ENCODE measurements at regions not wholly inside any gene's neighbourhood (a gene's known extent, or its start where the extent isn't known, plus 50 kb on each side); places are given as distances from the start of the nearest gene placed in this dataset.

DNA sequence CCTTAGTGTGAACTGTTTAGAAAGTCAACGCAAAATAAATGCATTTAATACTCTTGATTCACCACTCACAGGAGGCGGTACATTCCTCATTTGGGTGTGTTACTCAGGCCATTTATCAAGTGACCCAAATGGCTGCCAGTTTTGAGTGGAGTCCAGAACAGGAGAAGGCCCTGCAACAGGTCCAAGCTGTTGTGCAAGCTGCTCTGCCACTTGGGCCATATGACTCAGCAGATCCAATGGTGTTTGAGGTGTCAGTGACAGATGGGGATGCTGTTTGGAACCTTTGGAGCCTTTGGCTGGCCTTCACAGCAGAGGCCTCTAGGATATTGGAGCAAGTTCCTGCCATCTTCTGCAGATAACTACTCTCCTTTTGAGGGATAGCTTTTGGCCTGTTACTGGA lies 609.2 kb downstream of the KCNT2 start:
- no peak for DNase-seq

DNA sequence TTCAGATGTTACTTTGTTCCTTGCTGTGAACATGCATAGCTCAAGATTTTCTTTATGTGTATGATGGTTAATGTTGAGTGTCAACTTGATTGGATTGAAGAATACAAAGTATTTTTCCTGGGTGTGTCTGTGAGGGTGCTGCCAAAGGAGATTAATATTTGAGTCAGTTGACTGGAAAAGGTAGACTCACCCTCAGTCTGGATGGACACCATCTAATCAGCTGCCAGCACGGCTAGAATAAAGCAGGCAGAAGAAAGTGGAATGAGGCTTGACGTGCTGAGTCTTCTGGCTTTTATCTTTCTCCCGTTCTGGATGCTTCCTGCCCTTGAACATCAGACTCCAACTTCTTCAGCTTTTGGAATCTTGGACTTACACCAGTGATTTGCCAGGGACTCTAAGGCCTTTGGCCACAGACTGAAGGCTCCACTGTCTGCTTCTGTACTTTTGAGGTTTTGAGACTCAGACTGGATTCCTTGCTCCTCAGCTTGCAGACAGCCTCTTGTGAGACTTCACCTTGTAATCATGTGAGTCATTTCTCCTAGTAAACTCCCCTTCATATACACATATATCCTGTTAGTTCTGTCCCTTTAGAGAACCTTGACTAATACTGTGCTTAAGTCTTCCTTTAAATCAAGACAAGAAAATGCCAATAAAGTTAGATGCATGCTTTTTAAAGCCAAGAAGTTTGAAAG lies 626.6 kb downstream of the KCNT2 start:
- no peak for DNase-seq

DNA sequence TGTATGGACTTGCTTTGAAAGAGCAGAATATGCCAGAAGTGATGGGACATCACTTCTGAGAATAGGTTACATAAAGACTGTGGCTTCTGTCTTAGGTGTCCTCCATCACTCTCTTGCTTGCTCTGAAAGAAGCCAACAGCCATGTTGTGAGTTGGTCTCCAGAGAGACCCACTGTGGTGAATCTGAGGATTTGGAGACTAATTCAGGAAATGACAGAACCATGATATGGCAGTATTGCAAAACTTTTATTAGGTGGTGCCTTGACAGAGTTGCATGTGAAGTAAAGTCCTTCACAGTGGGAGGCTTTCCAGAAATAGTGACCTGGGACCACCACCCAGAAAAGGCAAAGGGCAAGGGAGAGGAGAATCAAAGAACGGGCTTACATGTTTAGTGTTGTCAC lies 628.6 kb downstream of the KCNT2 start:
- no peak for DNase-seq

DNA sequence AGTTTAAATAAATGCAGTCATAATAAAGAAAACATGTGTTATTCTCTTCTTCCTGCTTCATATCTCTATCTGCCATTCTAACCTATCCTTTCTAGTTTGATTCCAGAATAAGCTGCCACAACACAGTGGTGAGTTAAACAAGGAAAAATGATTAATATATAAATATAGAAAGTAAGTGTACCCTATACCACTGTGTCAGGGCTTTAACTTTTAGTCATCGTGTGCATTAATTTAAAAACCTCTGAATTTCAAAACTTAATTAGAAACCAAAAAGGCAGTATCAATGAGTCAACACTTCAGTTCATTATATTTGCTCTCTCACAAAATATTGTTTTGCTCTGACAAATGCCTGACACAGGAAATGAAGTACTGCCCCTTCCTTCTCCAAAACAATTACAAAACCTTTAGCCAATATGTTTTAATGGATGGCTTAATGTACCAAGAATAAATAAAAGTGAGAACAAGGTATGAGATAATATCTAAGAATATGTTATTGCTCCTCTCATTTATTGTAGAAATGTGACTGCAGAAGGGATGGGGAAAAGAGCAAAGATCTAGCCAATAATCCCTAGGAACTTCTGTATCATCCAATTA lies 634.8 kb downstream of the KCNT2 start:
- DNase-seq: no peak

DNA sequence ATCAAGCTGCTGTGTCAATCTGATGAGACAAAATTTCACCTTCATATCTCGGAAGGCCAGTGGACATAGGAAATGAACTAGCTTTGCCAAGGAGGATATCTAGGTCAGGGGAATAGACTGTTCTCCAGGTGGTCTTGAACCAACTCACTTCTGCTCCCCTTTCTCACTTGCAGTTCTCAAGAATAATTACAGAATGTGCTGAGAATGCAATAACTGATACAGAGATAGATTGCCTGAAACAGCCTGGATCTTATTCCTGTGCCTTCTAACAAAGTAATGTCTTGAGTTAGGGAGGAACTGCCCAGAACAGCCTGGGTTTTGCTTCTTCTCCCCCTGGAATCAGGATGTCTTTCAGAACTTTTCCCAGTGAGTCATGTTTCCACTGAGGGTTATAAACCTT lies 636.7 kb downstream of the KCNT2 start:
- no peak for DNase-seq

DNA sequence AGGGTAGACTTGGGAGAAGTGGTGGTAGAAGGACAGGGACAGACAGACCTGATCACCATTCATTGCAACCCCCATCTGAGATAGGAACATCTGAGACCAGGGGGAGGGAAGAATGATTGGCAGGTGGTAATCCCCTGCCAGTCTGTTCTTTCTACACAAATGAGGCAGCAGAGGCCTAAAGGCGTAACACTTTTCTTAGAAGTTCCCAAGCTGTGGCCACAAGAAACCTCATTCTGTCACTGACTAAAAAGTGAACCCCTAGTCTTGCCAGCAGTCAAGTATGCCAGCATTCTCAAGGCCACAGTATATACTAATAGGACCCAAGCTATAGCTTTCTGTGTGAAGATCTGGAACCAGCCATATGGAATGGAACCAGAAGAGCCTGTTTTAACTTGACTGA lies 638.0 kb downstream of the KCNT2 start:
- DNase-seq: no peak

DNA sequence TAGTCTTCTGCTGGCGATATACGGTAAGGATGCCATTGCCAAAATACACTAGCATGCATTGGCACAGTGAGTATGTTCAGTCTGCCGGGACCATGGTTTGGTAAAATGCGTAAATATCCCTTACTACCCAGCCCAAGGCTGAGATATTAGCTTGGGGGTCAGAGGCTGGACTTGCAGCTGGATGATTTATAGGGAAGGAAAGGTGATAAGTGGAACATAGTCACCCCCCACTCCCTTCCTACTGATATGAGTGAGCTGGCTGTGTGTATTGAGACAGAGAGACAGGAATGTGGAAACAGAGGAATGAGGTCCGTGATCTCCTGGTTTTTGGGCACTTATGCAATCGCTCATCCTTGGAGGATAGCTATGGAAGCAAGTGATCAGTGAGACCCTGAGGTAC lies 642.8 kb downstream of the KCNT2 start:
- no peak for DNase-seq

DNA sequence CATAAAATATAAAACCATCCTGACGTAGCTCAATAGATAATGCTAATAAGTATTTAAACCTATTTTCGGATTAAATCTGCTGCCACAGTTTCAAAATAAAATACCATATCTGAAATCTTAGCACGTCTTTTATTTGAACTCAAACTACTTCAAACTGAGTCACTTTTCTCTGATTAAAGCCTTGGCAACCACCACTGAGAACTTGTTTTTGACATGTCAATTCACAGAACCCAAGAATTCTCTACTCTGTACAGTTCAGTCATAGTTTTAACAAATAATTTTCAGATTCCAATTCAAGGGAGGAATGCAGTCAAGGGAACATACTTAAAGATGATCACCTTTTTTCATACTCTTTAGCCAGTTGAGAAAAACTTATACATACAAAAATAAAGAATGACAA lies 643.2 kb downstream of the KCNT2 start:
- no peak for DNase-seq

DNA sequence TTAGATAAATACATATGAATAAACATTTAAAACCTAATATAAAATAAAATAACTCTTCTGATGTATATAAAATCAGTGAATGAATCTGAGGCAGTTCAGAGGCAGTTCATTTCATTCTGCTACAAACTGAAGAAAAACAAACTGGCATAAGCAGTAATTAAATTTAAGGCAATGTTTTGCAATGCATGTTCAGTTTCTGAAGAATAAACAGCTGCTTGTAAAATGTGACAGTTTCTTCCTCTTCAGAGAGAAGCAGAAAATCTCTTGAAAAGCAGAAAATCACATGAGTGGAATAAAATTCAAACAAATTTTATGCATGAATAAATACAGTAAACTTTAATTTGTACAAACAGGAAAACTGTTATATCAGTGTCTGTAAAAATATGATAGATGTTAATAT lies 643.7 kb downstream of the KCNT2 start:
- no peak for DNase-seq

DNA sequence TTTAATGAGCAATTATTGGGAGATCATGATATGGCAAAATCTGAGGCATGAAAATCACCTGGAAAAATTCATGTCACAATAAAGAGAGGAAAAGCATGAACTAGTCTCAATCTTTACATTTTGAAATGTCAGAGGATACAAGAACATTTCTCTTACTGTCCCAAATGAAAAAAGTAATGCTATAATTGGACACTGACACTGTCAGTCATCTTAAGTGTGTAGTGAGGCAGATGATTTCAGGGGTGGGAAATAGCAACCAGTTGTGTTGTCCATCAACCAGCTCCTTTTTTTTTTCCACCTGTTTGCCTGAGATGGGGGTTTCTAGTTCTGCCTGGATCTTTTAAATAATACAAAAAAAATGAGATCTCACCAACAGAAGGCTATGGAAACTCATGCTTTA lies 646.2 kb downstream of the KCNT2 start:
- no peak for DNase-seq

DNA sequence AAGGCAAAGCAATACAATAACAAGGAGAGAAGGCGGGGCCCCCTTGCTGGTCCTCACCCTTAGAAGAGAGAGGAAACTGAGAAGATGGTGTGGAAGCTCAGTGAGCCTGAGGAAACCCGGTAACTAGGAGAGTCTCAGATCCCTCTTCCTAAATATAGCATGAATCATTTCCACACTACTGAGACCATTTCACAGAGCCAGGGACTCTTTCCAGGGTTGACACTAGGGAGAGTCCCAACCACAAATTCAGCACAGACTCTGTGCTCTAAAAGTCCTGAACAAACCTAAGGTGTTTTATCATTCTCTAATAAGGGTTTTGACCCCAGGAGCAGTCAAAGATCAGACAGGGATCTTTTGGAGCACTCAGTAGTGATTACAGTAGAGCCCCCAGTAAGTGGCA lies 647.7 kb downstream of the KCNT2 start:
- no peak for DNase-seq

DNA sequence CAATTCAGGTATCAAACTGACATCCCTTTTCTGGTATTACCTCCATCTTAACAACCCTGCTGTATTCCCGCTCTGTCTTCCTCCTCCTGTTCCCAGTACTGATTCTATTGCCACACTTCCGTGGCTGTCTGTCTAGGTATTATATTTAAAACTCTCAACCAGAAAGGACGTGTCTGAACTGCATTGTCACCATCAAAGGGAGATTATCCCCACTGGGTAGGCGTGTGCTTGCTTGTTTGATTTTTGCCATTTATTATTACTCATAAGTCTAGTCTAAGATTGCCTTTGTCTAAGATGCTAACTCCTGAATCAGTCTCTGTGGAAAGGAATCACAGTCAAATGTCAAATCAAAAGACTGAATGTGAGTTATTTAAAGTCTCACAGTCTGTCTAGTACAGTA lies 650.1 kb downstream of the KCNT2 start:
- no peak for DNase-seq

DNA sequence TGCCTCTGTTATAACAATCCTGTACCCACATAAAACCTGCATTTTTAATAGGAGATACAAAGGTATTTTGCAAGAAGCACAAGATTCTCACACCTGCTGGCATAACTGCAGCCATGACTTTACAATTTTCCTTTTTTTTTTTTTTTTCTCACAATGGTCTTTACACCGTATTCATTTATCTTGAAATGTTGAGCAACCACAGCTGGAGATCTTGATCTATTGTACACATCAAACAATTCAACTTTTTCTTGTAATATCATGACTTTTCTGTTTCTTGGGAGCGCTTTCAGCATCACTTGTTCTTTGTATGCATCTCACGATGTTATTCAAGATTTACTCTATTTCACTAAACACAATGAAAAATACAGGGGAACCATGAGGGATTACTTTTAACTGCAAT lies 651.4 kb downstream of the KCNT2 start:
- DNase-seq: no peak

DNA sequence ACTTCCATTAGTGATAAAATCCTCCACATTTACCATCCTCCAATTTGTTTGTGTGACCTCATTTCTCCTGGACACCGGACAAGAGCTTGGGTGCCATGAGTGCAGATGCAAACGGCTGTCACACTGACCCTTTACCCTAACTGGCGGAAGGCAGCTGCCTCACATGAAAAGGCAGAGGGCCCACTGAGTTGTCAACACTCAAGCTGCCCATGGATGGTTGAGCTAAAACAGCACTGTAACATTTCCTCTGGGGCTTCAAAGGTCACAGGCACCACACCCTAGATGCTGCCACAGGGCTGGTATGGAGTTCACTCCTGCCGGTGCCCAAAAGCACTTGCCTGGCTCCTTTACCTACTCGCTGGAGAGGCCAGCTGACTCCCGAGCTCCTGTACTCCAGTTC lies 653.4 kb downstream of the KCNT2 start:
- DNase-seq: no peak

DNA sequence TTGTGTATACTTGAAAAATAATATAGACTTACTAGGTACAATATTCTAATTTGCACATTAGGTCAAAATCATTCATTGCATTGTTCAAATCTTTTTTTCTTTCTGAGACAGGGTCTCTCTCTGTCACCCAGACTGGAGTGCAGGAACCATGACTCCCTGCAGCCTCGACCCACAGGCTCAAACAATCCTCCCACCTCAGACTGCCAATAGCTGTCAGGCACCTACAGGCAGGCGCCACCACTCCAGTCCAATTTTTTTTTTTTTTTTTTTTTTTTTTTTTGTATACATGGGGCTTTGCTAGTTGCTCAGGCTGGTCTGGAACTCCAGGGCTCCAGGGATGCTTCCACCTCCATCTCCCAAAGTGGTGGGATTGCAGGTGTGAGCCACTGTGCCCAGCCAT lies 656.9 kb downstream of the KCNT2 start:
- DNase-seq: no peak

DNA sequence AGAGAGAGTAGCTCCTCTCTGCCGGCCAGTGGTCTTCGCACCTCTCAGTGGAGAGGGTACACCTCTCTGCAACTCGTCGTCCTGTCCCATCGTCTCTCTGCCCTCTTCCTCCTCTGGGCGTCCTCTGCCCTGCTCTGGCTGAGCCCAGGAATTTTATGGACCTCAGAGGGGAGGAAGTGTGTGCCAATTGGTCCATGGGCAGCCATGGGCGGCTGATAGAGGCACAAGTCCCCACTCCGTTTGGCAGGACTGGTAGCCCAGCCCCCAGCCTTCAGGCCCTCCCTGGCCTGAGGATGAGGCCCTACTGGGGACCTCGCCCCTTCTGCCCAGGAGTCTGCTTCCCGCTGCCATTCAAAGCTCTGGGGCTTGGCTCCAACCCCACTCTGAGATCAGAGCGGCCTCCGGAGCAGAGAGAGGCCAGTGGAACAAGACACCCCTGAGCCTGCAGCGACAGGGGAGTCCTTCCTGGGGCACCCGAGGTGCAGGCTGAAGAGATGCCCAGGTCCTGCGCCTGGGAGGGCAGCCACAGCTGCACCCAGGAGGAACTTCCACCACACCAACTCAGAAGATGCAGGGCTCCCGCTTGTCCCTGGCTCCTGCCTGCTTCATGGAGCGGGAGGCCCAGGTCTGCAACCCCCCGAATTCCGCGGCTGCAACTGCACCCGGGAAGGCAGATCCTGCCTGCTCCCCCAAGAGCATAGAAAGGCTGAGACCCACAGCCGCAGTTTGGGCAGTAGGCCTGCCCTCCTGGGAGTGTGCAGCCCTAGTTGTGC lies 659.9 kb downstream of the KCNT2 start:
- no peak for DNase-seq

DNA sequence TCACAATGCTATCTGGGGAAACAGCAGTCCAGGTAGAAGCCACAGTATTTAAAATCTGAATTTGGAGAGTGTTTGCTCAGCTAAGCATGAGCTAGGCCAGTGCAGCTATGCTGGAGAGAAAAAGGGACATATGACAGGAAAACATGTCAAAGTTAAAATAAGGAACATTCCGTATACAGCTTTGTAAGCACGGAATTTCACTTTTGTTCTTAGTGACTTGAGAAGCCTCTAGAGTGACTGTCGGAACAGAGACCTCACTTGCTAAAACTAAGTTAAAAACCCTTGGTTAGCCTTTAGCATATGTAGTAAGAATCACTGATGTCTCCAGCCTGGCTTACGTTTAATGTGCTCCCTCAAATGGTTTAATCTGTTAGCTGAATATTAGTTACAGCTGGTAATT lies 661.7 kb downstream of the KCNT2 start:
- DNase-seq: no peak

DNA sequence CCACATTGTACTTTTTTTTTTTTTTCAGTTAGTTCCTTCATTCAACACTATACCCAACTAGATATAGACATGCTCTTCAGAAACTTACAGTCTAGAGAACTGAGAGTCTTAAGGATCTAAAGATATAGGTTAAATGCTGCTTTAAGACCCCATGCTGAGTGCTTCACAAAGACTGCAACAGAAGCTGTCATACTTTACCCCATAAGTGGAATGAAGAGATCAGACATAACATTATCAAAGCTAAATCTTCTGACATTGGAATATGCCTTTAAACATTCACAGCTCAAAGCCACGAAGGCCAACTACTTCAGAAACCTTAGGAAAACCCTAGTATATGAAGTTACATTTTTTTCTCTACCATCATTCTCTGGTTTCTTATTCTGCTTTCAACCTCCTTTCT lies 666.4 kb downstream of the KCNT2 start:
- DNase-seq: no peak

DNA sequence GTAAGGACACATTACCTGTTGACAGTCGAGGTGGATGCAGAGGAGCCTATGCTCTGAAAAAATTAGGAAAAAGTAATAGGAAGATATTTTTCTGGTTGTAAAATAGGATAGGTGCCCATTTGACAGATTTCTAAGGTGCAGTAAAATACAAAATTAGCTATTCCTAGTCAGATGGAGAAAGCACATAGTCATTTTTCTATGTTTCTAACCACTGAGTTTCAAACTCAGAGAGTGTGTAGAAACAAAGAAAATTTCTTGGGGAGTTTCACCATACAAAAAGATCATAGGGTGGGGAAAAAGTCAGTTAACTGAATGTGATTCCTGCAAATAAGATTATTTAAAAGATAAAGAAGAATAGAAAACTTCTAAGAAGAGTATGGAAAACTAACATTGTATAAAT lies 666.9 kb downstream of the KCNT2 start:
- no peak for DNase-seq

DNA sequence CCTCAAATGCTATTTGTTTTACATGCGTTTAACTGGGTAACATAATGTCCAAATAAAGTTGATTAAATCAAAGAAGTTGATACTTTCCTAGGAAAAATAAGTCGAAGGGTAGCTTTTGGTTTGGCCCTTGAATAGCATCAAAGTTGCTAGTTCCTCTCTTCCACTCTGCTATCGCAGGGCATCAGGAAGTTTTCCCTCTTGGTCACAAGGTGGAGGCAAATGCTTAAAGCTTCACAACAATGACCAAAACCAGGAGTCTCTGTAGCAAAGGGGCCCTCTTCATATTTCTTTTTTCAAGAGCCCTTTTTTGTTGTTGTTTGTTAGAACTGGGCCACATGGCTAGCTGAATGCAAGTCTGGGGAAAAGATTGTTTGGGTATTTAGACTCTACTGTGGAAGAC lies 668.4 kb downstream of the KCNT2 start:
- DNase-seq: no peak

DNA sequence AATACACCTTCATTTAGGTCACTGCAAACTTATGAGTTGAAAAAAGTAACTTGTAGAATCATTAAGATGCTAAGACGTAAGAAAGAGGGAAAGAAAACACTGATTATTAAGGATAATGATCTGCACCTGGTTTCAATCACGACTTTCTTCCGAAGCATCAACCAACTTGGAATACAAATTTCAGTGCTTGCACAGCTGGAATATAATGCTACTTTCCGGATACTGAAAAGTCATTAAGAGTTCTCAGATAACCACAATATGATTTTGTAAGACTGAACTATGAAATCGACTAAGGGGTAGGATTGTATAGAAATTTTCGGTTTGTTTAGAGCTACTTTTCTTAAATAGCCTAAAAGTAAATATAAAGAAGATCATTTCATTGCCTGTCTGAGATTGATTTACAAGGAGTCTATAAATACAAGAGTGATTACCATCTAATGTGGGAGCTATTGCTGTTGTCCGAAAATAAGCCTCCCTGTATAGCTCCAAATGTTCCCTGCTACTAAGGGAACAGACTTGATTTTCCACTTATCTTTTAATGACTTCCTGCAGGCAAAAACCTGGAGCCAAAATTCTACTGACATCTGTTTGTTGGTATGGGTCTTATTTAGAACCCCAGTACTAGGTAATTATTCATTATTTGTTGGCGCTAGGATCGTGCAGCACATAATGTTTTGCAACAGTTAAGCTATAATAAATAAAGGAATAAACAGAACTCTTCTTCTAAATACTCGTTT lies 673.3 kb downstream of the KCNT2 start:
- no peak for DNase-seq

DNA sequence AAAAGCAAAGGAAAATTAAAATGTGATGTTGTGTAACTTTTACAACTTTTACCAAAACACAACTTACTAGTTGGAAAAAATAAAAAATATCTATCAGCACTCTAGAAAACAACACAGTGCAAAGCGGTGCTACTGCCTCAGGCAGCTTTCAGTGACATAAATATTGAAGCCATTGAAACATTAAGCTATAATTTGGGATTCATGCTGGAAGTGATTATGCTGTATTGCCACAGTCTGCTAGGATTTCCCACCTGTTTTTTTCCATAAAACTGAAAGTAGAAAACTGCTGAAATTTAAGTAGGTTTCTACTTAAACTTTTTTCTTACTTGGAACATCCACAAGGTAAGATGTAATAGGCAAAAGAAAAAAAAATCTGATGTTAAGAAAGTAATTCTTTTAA lies 674.4 kb downstream of the KCNT2 start:
- DNase-seq: no peak

DNA sequence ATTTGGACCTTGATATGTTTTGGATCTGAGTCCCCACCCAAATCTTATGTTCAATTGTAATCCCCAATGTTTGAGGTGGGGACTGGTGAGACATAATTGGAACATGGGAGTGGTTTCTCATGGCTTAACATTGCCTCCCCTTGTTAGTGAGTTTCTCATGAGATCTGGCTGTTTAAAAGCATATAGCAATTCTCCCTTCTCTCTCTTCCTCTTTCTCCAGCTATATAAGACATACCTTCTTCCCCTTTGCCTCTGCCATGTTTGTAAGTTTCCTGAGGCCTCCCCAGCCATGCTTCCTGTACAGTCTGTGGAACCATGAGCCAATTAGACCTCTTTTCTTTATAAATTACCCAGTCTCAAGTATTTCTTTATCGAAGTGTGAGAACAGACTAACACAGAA lies 692.4 kb downstream of the KCNT2 start:
- no peak for DNase-seq

DNA sequence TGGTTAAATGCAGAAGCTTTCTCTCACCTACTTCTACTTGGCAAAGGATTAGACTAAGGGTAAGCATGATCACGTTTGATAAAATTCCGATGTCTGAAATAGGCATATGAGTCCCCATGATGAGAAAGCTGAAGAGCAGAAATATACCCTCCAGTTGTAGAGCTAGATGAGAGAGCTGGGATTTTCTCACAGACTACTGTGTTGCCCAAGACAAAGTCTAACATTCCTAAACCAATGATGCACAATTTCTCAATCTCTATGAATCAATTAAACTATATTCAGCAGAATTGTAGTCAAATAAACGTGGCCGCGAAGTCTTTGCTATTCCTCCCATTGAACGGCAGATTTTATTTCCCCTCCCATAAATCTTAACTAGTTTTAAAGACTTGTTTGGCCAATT lies 699.2 kb downstream of the KCNT2 start:
- DNase-seq: no peak
